ENCODE measurements at regions not wholly inside any gene's neighbourhood (a gene's known extent, or its start where the extent isn't known, plus 50 kb on each side); places are given as distances from the start of the nearest gene placed in this dataset.

DNA sequence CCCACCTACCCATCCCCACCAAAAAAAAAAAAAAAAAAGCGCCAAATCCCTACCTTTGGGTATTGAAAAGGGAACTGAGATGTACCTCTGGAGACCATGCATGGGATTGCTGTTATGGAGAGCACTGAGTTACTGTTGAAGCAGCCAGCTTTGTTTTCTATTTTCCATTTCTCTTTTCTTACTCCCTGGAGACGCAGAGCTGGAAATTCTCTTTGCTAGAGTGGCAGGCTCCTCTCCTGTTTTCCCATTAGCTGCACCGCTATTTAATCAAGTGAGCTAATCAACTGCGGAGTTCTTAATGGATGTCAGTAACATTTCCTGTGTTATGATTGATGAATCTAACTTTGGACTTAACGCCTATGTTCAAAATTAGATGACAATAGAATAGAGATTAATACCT, 136.1 kb upstream of the LMCD1 start:
- no peaks in the 10 kb centered on the region for H3K27me3 ChIP-seq (ENCODE audit: control insufficient read depth in 1 of 2, insufficient read depth in 2 of 2, low read length in 2 of 2)

GRCh38 chr3:8366219-8366810, 135.3 kb upstream of the LMCD1 start:
- Histone ChIP-seq H3K9me3 (ENCODE audit: control insufficient read depth in 2 of 2, low read length in 2 of 2) (no peaks in the 10 kb centered on the region), H3K4me3 (ENCODE audit: low read length in 2 of 2) (no peak overlapping the region), H3K27me3 (ENCODE audit: control insufficient read depth in 1 of 2, insufficient read depth in 2 of 2, low read length in 2 of 2) (no peaks in the 10 kb centered on the region), H3K36me3 (ENCODE audit: control insufficient read depth in 2 of 2, insufficient read depth in 2 of 2, low read length in 2 of 2) (no peaks in the 10 kb centered on the region), H3K4me1 (ENCODE audit: control insufficient read depth, insufficient read depth, low read length) (no peaks in the 10 kb centered on the region), H3K9ac (ENCODE audit: low read length in 2 of 2) (no peak overlapping the region), H3K27ac (ENCODE audit: low read length) (no peak overlapping the region)

More for the DNA sequence above, 136.1 kb upstream of the LMCD1 start:
- Histone ChIP-seq H3K4me1 (ENCODE audit: control insufficient read depth, insufficient read depth, low read length) (no peaks in the 10 kb centered on the region), H3K4me3 (ENCODE audit: low read length in 2 of 2) (no peak overlapping the region), H3K9ac (ENCODE audit: low read length in 2 of 2) (no peak overlapping the region), H3K9me3 (ENCODE audit: control insufficient read depth in 2 of 2, low read length in 2 of 2) (no peaks in the 10 kb centered on the region), H3K27ac (ENCODE audit: low read length) (no peak overlapping the region), H3K36me3 (ENCODE audit: control insufficient read depth in 2 of 2, insufficient read depth in 2 of 2, low read length in 2 of 2) (no peaks in the 10 kb centered on the region)

DNA sequence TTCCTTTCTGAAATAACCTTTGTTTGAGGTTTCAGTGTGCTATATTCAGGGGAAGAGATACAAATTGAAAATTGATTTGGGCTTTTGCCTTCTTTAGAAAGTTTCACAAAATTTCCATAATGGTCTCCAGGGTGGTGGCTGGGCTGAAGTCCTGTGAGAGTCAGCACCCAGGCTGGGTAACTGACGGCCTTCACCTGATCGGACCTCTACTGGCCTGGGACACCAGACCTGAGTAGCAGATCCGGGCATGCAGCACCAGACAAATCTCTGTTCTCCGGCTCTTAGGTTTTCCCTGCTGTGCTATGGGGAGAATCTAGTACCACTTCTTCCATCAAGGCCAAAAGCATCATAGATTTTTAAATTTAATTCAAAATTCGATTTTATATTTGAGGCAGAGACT, 133.0 kb upstream of the LMCD1 start:
- Histone ChIP-seq H3K9me3 (ENCODE audit: control insufficient read depth in 2 of 2, low read length in 2 of 2) (no peaks in the 10 kb centered on the region), H3K27ac (ENCODE audit: low read length) (no peak overlapping the region), H3K4me1 (ENCODE audit: control insufficient read depth, insufficient read depth, low read length) (no peaks in the 10 kb centered on the region), H3K9ac (ENCODE audit: low read length in 2 of 2) (no peak overlapping the region), H3K36me3 (ENCODE audit: control insufficient read depth in 2 of 2, insufficient read depth in 2 of 2, low read length in 2 of 2) (no peaks in the 10 kb centered on the region), H3K4me3 (ENCODE audit: low read length in 2 of 2) (no peak overlapping the region), H3K27me3 (ENCODE audit: control insufficient read depth in 1 of 2, insufficient read depth in 2 of 2, low read length in 2 of 2) (no peaks in the 10 kb centered on the region)

DNA sequence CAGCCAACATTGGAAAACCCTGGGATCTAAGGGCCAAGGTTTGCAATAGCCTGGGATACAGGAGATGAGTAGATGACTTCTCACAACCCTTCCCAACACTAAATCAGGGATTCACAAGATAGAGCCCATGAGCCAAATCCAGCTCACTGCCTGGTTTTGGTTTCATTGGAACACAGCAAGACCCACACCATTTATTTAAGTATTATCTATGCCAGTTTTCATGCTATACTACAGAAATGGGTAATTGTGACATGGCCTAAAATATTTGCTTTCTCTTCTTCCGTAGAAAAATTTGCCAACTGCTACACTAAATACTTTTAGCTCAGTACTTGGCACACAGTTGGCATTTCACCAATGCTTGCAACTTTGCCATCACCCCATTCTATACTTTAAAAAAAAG, 132.0 kb upstream of the LMCD1 start:
- H3K4me3 ChIP-seq (ENCODE audit: low read length in 2 of 2) = no peak overlapping the region
- no peaks in the 10 kb centered on the region for H3K4me1 ChIP-seq (ENCODE audit: control insufficient read depth, insufficient read depth, low read length)
- H3K36me3 ChIP-seq (ENCODE audit: control insufficient read depth in 2 of 2, insufficient read depth in 2 of 2, low read length in 2 of 2) = no peaks in the 10 kb centered on the region
- no peak overlapping the region for H3K27ac ChIP-seq (ENCODE audit: low read length)
- H3K9me3 ChIP-seq (ENCODE audit: control insufficient read depth in 2 of 2, low read length in 2 of 2) = no peaks in the 10 kb centered on the region
- no peak overlapping the region for H3K9ac ChIP-seq (ENCODE audit: low read length in 2 of 2)
- H3K27me3 ChIP-seq (ENCODE audit: control insufficient read depth in 1 of 2, insufficient read depth in 2 of 2, low read length in 2 of 2) = no peaks in the 10 kb centered on the region

DNA sequence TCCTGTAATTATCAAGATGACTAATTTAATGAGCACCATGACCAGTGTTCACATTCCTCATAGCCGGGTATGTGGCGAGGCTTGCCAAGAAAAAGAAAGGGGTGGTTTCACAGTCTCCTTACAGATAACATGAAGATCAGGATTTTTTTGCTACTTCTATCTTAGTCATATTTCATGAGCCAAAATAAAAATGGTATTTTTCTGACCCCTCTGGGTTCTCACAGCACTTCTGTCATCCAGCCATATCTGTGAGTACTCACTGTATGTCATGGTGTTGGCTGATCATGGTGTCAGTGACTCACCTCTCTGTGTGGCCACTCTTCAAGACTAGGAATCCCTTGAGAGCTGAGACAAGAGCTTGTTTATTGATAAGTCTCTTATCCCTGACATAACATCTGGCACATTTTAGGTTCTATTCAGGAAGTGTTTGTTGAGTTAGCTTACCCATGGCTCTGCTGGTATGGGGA, 130.5 kb upstream of the LMCD1 start:
- no peaks in the 10 kb centered on the region for H3K9me3 ChIP-seq (ENCODE audit: control insufficient read depth in 2 of 2, low read length in 2 of 2)
- no peaks in the 10 kb centered on the region for H3K36me3 ChIP-seq (ENCODE audit: control insufficient read depth in 2 of 2, insufficient read depth in 2 of 2, low read length in 2 of 2)
- no peaks in the 10 kb centered on the region for H3K27me3 ChIP-seq (ENCODE audit: control insufficient read depth in 1 of 2, insufficient read depth in 2 of 2, low read length in 2 of 2)
- no peak overlapping the region for H3K9ac ChIP-seq (ENCODE audit: low read length in 2 of 2)
- H3K4me3 ChIP-seq (ENCODE audit: low read length in 2 of 2) = no peak overlapping the region
- H3K4me1 ChIP-seq (ENCODE audit: control insufficient read depth, insufficient read depth, low read length) = no peaks in the 10 kb centered on the region
- no peak overlapping the region for H3K27ac ChIP-seq (ENCODE audit: low read length)

DNA sequence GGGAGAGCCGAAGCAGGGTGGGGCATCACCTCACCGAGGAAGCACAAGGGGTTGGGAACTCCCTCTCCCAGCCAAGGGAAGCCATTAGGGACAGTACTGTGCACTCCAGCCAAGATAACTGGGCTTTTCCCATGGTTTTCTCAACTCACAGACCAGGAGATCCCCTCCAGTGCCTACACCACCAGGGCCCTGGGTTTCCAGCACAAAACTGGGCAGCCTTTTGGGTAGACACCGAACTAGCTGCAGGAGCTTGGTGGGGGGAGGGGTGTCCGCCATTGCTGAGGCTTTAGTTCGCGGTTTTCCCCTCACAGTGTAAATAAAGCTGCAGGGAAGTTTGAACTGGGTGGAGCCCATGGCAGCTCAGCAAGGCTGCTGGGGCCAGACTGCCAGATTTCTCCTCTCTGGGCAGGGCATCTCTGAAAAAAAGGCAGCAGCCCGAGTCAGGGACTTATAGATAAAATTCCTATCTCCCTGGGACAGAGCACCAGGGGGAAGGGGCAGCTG, 129.6 kb upstream of the LMCD1 start:
- Histone ChIP-seq H3K27ac (ENCODE audit: low read length) (no peak overlapping the region), H3K4me1 (ENCODE audit: control insufficient read depth, insufficient read depth, low read length) (no peaks in the 10 kb centered on the region), H3K36me3 (ENCODE audit: control insufficient read depth in 2 of 2, insufficient read depth in 2 of 2, low read length in 2 of 2) (no peaks in the 10 kb centered on the region), H3K27me3 (ENCODE audit: control insufficient read depth in 1 of 2, insufficient read depth in 2 of 2, low read length in 2 of 2) (no peaks in the 10 kb centered on the region), H3K9ac (ENCODE audit: low read length in 2 of 2) (no peak overlapping the region), H3K4me3 (ENCODE audit: low read length in 2 of 2) (no peak overlapping the region), H3K9me3 (ENCODE audit: control insufficient read depth in 2 of 2, low read length in 2 of 2) (no peaks in the 10 kb centered on the region)

- H3K9ac ChIP-seq (ENCODE audit: low read length in 2 of 2) = no peak overlapping the region
- H3K4me1 ChIP-seq (ENCODE audit: control insufficient read depth, insufficient read depth, low read length) = no peaks in the 10 kb centered on the region
- H3K27me3 ChIP-seq (ENCODE audit: control insufficient read depth in 1 of 2, insufficient read depth in 2 of 2, low read length in 2 of 2) = no peaks in the 10 kb centered on the region
- H3K9me3 ChIP-seq (ENCODE audit: control insufficient read depth in 2 of 2, low read length in 2 of 2) = peaks cover 0 to 3% of the 10 kb centered on the region in 2 donors
- no peak overlapping the region for H3K4me3 ChIP-seq (ENCODE audit: low read length in 2 of 2)
- H3K27ac ChIP-seq (ENCODE audit: low read length) = no peak overlapping the region
- no peaks in the 10 kb centered on the region for H3K36me3 ChIP-seq (ENCODE audit: control insufficient read depth in 2 of 2, insufficient read depth in 2 of 2, low read length in 2 of 2)
Measured at GRCh38 chr3:8380904-8381704, 120.5 kb upstream of the LMCD1 start.

GRCh38 chr3:8385848-8386620, 115.6 kb upstream of the LMCD1 start:
- Histone ChIP-seq H3K36me3 (ENCODE audit: control insufficient read depth in 2 of 2, insufficient read depth in 2 of 2, low read length in 2 of 2) (no peaks in the 10 kb centered on the region), H3K9ac (ENCODE audit: low read length in 2 of 2) (no peak overlapping the region), H3K4me1 (ENCODE audit: control insufficient read depth, insufficient read depth, low read length) (no peaks in the 10 kb centered on the region), H3K27me3 (ENCODE audit: control insufficient read depth in 1 of 2, insufficient read depth in 2 of 2, low read length in 2 of 2) (no peaks in the 10 kb centered on the region), H3K4me3 (ENCODE audit: low read length in 2 of 2) (no peak overlapping the region), H3K9me3 (ENCODE audit: control insufficient read depth in 2 of 2, low read length in 2 of 2) (peaks cover 0 to 3% of the 10 kb centered on the region in 2 donors), H3K27ac (ENCODE audit: low read length) (no peak overlapping the region)

DNA sequence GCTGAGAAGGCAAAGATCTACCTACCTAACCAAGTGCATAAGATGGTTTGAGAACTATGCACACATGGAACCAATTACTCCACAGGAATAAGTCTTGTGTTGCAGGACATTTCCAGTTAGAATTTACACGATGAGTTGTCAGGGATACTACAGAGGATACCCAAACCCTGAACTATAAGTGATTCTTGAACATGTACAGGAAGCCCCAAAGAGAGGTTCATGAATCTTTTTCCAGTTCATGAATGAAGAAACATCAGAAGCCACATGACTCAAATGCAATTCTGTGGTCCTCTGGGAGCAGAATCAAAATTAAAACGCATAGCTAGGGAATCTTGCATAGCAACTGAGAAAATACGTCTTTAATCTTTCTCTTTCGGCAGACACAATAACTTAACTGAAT, 114.1 kb upstream of the LMCD1 start:
- no peaks in the 10 kb centered on the region for H3K36me3 ChIP-seq (ENCODE audit: control insufficient read depth in 2 of 2, insufficient read depth in 2 of 2, low read length in 2 of 2)
- no peak overlapping the region for H3K4me3 ChIP-seq (ENCODE audit: low read length in 2 of 2)
- H3K9ac ChIP-seq (ENCODE audit: low read length in 2 of 2) = no peak overlapping the region
- H3K27me3 ChIP-seq (ENCODE audit: control insufficient read depth in 1 of 2, insufficient read depth in 2 of 2, low read length in 2 of 2) = no peaks in the 10 kb centered on the region
- H3K27ac ChIP-seq (ENCODE audit: low read length) = no peak overlapping the region
- H3K4me1 ChIP-seq (ENCODE audit: control insufficient read depth, insufficient read depth, low read length) = no peaks in the 10 kb centered on the region
- peaks cover 0 to 3% of the 10 kb centered on the region in 2 donors for H3K9me3 ChIP-seq (ENCODE audit: control insufficient read depth in 2 of 2, low read length in 2 of 2)

DNA sequence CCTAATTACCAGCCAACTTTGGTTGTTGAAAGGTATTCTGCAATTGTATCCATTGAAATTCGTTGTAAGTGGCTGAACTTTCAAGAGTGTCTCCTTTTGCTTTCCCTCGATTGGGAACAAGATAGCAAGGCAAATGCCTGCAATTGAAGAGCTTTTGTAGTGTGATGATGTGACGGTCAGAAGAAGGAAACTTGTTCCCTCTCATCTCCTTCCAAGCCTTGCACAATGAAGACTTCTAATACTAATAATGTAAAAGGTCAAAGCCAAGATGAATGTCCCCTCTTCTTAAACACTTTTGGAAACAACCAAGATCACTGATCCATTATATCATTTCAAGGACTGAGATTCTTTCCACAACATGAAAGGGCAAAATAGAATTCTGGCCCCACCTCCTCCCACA, 101.9 kb upstream of the LMCD1 start:
- H3K4me1 ChIP-seq (ENCODE audit: control insufficient read depth, insufficient read depth, low read length) = no peaks in the 10 kb centered on the region
- H3K9ac ChIP-seq (ENCODE audit: low read length in 2 of 2) = no peak overlapping the region
- H3K9me3 ChIP-seq (ENCODE audit: control insufficient read depth in 2 of 2, low read length in 2 of 2) = peaks cover 0 to 3% of the 10 kb centered on the region in 2 donors
- no peaks in the 10 kb centered on the region for H3K36me3 ChIP-seq (ENCODE audit: control insufficient read depth in 2 of 2, insufficient read depth in 2 of 2, low read length in 2 of 2)
- H3K27me3 ChIP-seq (ENCODE audit: control insufficient read depth in 1 of 2, insufficient read depth in 2 of 2, low read length in 2 of 2) = no peaks in the 10 kb centered on the region
- H3K4me3 ChIP-seq (ENCODE audit: low read length in 2 of 2) = no peak overlapping the region
- H3K27ac ChIP-seq (ENCODE audit: low read length) = no peak overlapping the region

All from stomach smooth muscle (tissue), 2 donors.